22Rv1 (cell line): ENCODE measurements at regions not wholly inside any gene's neighbourhood (a gene's known extent, or its start where the extent isn't known, plus 50 kb on each side); places are given as distances from the start of the nearest gene placed in this dataset.

Experiments used
- ZFX ChIP-seq: fragments of 450-650 bp; IDR thresholded peaks from 2 replicates; pipeline ENCODE4 v1.6.1; 2017; ENCODE audit warnings: antibody characterized with exemption, borderline replicate concordance
- TF ChIP-seq, protein P1 (sequence below): fragments of 450-650 bp; IDR thresholded peaks from 2 replicates; pipeline ENCODE4 v1.5.1; 2017; ENCODE audit warnings: mild to moderate bottlenecking

GRCh38 chr2:126843081-126843480, 55.6 kb upstream of the TEX51 start:
- TF ChIP-seq, protein P1, sequence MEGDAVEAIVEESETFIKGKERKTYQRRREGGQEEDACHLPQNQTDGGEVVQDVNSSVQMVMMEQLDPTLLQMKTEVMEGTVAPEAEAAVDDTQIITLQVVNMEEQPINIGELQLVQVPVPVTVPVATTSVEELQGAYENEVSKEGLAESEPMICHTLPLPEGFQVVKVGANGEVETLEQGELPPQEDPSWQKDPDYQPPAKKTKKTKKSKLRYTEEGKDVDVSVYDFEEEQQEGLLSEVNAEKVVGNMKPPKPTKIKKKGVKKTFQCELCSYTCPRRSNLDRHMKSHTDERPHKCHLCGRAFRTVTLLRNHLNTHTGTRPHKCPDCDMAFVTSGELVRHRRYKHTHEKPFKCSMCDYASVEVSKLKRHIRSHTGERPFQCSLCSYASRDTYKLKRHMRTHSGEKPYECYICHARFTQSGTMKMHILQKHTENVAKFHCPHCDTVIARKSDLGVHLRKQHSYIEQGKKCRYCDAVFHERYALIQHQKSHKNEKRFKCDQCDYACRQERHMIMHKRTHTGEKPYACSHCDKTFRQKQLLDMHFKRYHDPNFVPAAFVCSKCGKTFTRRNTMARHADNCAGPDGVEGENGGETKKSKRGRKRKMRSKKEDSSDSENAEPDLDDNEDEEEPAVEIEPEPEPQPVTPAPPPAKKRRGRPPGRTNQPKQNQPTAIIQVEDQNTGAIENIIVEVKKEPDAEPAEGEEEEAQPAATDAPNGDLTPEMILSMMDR, result no peak
- no peak for TF ChIP-seq ZFX
